ENCODE measurements at regions not wholly inside any gene's neighbourhood (a gene's known extent, or its start where the extent isn't known, plus 50 kb on each side); places are given as distances from the start of the nearest gene placed in this dataset.

- no peak for DNase-seq (ENCODE audit: low read depth in 1 of 2, low spot score in 1 of 2)
Observed at GRCh38 chr21:16342932-16343331, 613.1 kb downstream of the USP25 start.

GRCh38 chr21:16343776-16344175, 614.0 kb downstream of the USP25 start:
- no peak for DNase-seq (ENCODE audit: low read depth in 1 of 2, low spot score in 1 of 2)

- DNase-seq (ENCODE audit: low read depth in 1 of 2, low spot score in 1 of 2), result no peak
Observed at GRCh38 chr21:16345757-16346156, 616.0 kb downstream of the USP25 start.

GRCh38 chr21:16347223-16347622, 617.4 kb downstream of the USP25 start:
- DNase-seq (ENCODE audit: low read depth in 1 of 2, low spot score in 1 of 2), result no peak

- no peak for DNase-seq (ENCODE audit: low read depth in 1 of 2, low spot score in 1 of 2)
Observed at GRCh38 chr21:16353764-16354163, 624.0 kb downstream of the USP25 start.

- no peak for DNase-seq (ENCODE audit: low read depth in 1 of 2, low spot score in 1 of 2)
Observed at GRCh38 chr21:16357994-16358393, 628.2 kb downstream of the USP25 start.

GRCh38 chr21:16358784-16359183, 629.0 kb downstream of the USP25 start:
- DNase-seq (ENCODE audit: low read depth in 1 of 2, low spot score in 1 of 2), result no peak

- no peak for DNase-seq (ENCODE audit: low read depth in 1 of 2, low spot score in 1 of 2)
Observed at GRCh38 chr21:16363100-16363499, 633.3 kb downstream of the USP25 start.

GRCh38 chr21:16363518-16363917, 633.7 kb downstream of the USP25 start:
- DNase-seq (ENCODE audit: low read depth in 1 of 2, low spot score in 1 of 2), result no peak

GRCh38 chr21:16366207-16366606, 636.4 kb downstream of the USP25 start:
- DNase-seq (ENCODE audit: low read depth in 1 of 2, low spot score in 1 of 2), result no peak

- no peak for DNase-seq (ENCODE audit: low read depth in 1 of 2, low spot score in 1 of 2)
Observed at GRCh38 chr21:16367079-16367478, 637.3 kb downstream of the USP25 start.

GRCh38 chr21:16370186-16370585, 640.4 kb downstream of the USP25 start:
- no peak for DNase-seq (ENCODE audit: low read depth in 1 of 2, low spot score in 1 of 2)

GRCh38 chr21:16372586-16372985, 642.8 kb downstream of the USP25 start:
- DNase-seq (ENCODE audit: low read depth in 1 of 2, low spot score in 1 of 2), result no peak

GRCh38 chr21:16376673-16377072, 646.9 kb downstream of the USP25 start:
- DNase-seq (ENCODE audit: low read depth in 1 of 2, low spot score in 1 of 2), result no peak

GRCh38 chr21:16377120-16377658, 647.4 kb downstream of the USP25 start:
- no peak for DNase-seq (ENCODE audit: low read depth in 1 of 2, low spot score in 1 of 2)

GRCh38 chr21:16377857-16378256, 648.1 kb downstream of the USP25 start:
- DNase-seq (ENCODE audit: low read depth in 1 of 2, low spot score in 1 of 2), result no peak

GRCh38 chr21:16378525-16378924, 648.7 kb downstream of the USP25 start:
- no peak for DNase-seq (ENCODE audit: low read depth in 1 of 2, low spot score in 1 of 2)

- DNase-seq (ENCODE audit: low read depth in 1 of 2, low spot score in 1 of 2), result no peak
Observed at GRCh38 chr21:16388291-16388690, 658.5 kb downstream of the USP25 start.

GRCh38 chr21:16388911-16389560, 659.3 kb downstream of the USP25 start:
- no peak for DNase-seq (ENCODE audit: low read depth in 1 of 2, low spot score in 1 of 2)

GRCh38 chr21:16389643-16390042, 659.9 kb downstream of the USP25 start:
- DNase-seq (ENCODE audit: low read depth in 1 of 2, low spot score in 1 of 2), result no peak

- DNase-seq (ENCODE audit: low read depth in 1 of 2, low spot score in 1 of 2), result no peak
Observed at GRCh38 chr21:16395285-16395684, 665.5 kb downstream of the USP25 start.

- no peak for DNase-seq (ENCODE audit: low read depth in 1 of 2, low spot score in 1 of 2)
Observed at GRCh38 chr21:16402752-16403151, 673.0 kb downstream of the USP25 start.

GRCh38 chr21:16404776-16405175, 675.0 kb downstream of the USP25 start:
- DNase-seq (ENCODE audit: low read depth in 1 of 2, low spot score in 1 of 2), result no peak
